Esophagus (tissue), 2 donors: ENCODE measurements at regions not wholly inside any gene's neighbourhood (a gene's known extent, or its start where the extent isn't known, plus 50 kb on each side); places are given as distances from the start of the nearest gene placed in this dataset.

ENCODE experiments used
- H3K27ac ChIP-seq, 2 donors: one replicate each; pipeline ENCODE4 v1.5.1; 2013; ENCODE audit warnings: low read depth in 2 of 2, mild to moderate bottlenecking in 2 of 2, inconsistent platforms in 1 of 2, low read length in 1 of 2, moderate library complexity in 1 of 2
- H3K27me3 ChIP-seq, 2 donors: one replicate each; pipeline ENCODE4 v1.6.1; 2013; ENCODE audit warnings: low read length in 2 of 2, control low read depth in 1 of 2, mild to moderate bottlenecking in 1 of 2; ENCODE audit not compliant: insufficient read depth in 2 of 2, control insufficient read depth in 1 of 2
- H3K36me3 ChIP-seq, 2 donors: one replicate each; pipeline ENCODE4 v1.6.1; 2013; ENCODE audit warnings: low read length in 1 of 2; ENCODE audit not compliant: control insufficient read depth in 2 of 2, insufficient read depth in 2 of 2
- H3K4me1 ChIP-seq, 2 donors: one replicate each; pipeline ENCODE4 v1.6.1; 2013; ENCODE audit warnings: low read length in 1 of 2; ENCODE audit not compliant: control insufficient read depth in 2 of 2, insufficient read depth in 2 of 2
- H3K4me3 ChIP-seq, 2 donors: one replicate each; pipeline ENCODE4 v1.5.1; 2013; ENCODE audit warnings: low read length in 2 of 2, mild to moderate bottlenecking in 2 of 2, low read depth in 1 of 2, moderate library complexity in 1 of 2
- H3K9me3 ChIP-seq, 2 donors: one replicate each; pipeline ENCODE4 v1.6.1; 2013; ENCODE audit warnings: mild to moderate bottlenecking in 2 of 2, low read depth in 1 of 2, low read length in 1 of 2, moderate library complexity in 1 of 2; ENCODE audit not compliant: control insufficient read depth in 2 of 2, insufficient read depth in 1 of 2
- WGBS, 2 donors: extraction: QIAGEN DNeasy Blood & Tissue Kit; methylation state at CpG; one replicate each; pipeline ENCODE4 v1.1.7; 2013; 5-methylcytosine and 5-hydroxymethylcytosine counted together
- donor health status: healthy with polysubstance abuse.
- donor health status: Bipolar disorder and iron deficiency.

- H3K27ac ChIP-seq = no peak overlapping the region
- no peaks in the 10 kb centered on the region for H3K27me3 ChIP-seq
- peaks cover 3 to 12% of the 10 kb centered on the region in 2 donors for H3K9me3 ChIP-seq
- no peak overlapping the region for H3K4me3 ChIP-seq
- H3K36me3 ChIP-seq = no peaks in the 10 kb centered on the region
- no peaks in the 10 kb centered on the region for H3K4me1 ChIP-seq
- 76% methylated on average over 37 of the region's 37 CpGs for WGBS, 2 donors
Measured at GRCh38 chr12:111310076-111310870, 58.6 kb downstream of the PHETA1 start.

GRCh38 chr12:111309584-111309983 is 59.3 kb downstream of the PHETA1 start:
- Histone ChIP-seq H3K9me3 (peaks cover 8 to 15% of the 10 kb centered on the region in 2 donors), H3K27me3 (no peaks in the 10 kb centered on the region), H3K36me3 (no peaks in the 10 kb centered on the region), H3K4me3 (no peak overlapping the region), H3K27ac (no peak overlapping the region), H3K4me1 (no peaks in the 10 kb centered on the region)
- 53 to 55% methylated on average over 3 of the region's 3 CpGs for WGBS, 2 donors

GRCh38 chr12:111308473-111308872 is 60.4 kb downstream of the PHETA1 start:
- Histone ChIP-seq H3K36me3 (no peaks in the 10 kb centered on the region), H3K9me3 (peaks cover 17 to 24% of the 10 kb centered on the region in 2 donors)
- WGBS, 2 donors = 76 to 85% methylated on average over 7 of the region's 7 CpGs

GRCh38 chr12:111304642-111305071 is 64.2 kb downstream of the PHETA1 start:
- H3K27ac ChIP-seq = no peak overlapping the region
- H3K4me1 ChIP-seq = no peaks in the 10 kb centered on the region
- H3K36me3 ChIP-seq = no peaks in the 10 kb centered on the region
- H3K9me3 ChIP-seq = peaks cover 17 to 24% of the 10 kb centered on the region in 2 donors
- WGBS, 2 donors = 41 to 50% methylated on average over 3 of the region's 3 CpGs
- no peaks in the 10 kb centered on the region for H3K27me3 ChIP-seq
- H3K4me3 ChIP-seq = no peak overlapping the region

More at GRCh38 chr12:111308473-111308872, 60.4 kb downstream of the PHETA1 start:
- no peaks in the 10 kb centered on the region for H3K27me3 ChIP-seq
- H3K27ac ChIP-seq = no peak overlapping the region
- H3K4me1 ChIP-seq = no peaks in the 10 kb centered on the region
- no peak overlapping the region for H3K4me3 ChIP-seq

- Histone ChIP-seq H3K4me3 (no peak overlapping the region), H3K27me3 (no peaks in the 10 kb centered on the region), H3K27ac (no peak overlapping the region), H3K36me3 (no peaks in the 10 kb centered on the region), H3K4me1 (no peaks in the 10 kb centered on the region), H3K9me3 (peaks cover 17 to 24% of the 10 kb centered on the region in 2 donors)
- WGBS, 2 donors = 69 to 73% methylated on average over 3 of the region's 3 CpGs
Measured at GRCh38 chr12:111303531-111303930, 65.4 kb downstream of the PHETA1 start.

GRCh38 chr12:111298582-111299436 is 70.1 kb downstream of the PHETA1 start:
- H3K4me3 ChIP-seq = no peak overlapping the region
- 51 to 54% methylated on average over 12 to 14 of the region's 14 CpGs for WGBS, 2 donors
- no peak overlapping the region for H3K27ac ChIP-seq
- no peaks in the 10 kb centered on the region for H3K36me3 ChIP-seq
- H3K9me3 ChIP-seq = peaks cover 2 to 3% of the 10 kb centered on the region in 2 donors
- H3K27me3 ChIP-seq = no peaks in the 10 kb centered on the region
- H3K4me1 ChIP-seq = no peaks in the 10 kb centered on the region

- Histone ChIP-seq H3K4me3 (no peak overlapping the region), H3K27ac (no peak overlapping the region), H3K27me3 (no peaks in the 10 kb centered on the region), H3K9me3 (no peaks in the 10 kb centered on the region), H3K36me3 (no peaks in the 10 kb centered on the region), H3K4me1 (no peaks in the 10 kb centered on the region)
- 80 to 83% methylated on average over 12 of the region's 12 CpGs for WGBS, 2 donors
Measured at GRCh38 chr12:111297703-111298426, 71.0 kb downstream of the PHETA1 start.

- Histone ChIP-seq H3K27me3 (no peaks in the 10 kb centered on the region), H3K4me1 (no peaks in the 10 kb centered on the region), H3K9me3 (peaks cover 0 to 2% of the 10 kb centered on the region in 2 donors), H3K4me3 (no peak overlapping the region), H3K27ac (no peak overlapping the region), H3K36me3 (no peaks in the 10 kb centered on the region)
- 77 to 84% methylated on average over 7 of the region's 7 CpGs for WGBS, 2 donors
Measured at GRCh38 chr12:111296906-111297463, 71.9 kb downstream of the PHETA1 start.

GRCh38 chr12:111295176-111295575 is 73.7 kb downstream of the PHETA1 start:
- Histone ChIP-seq H3K27ac (no peak overlapping the region), H3K4me3 (no peak overlapping the region)
- WGBS, 2 donors = 77 to 78% methylated on average over 10 of the region's 10 CpGs

More at GRCh38 chr12:111295176-111295575, 73.7 kb downstream of the PHETA1 start:
- Histone ChIP-seq H3K9me3 (peaks cover 0 to 5% of the 10 kb centered on the region in 2 donors), H3K4me1 (no peaks in the 10 kb centered on the region), H3K36me3 (no peaks in the 10 kb centered on the region), H3K27me3 (no peaks in the 10 kb centered on the region)
